ENCODE measurements at regions not wholly inside any gene's neighbourhood (a gene's known extent, or its start where the extent isn't known, plus 50 kb on each side); places are given as distances from the start of the nearest gene placed in this dataset.
A peak's percentile ranks its signal among the peaks of the same experiment; 100 is the strongest.

GRCh38 chr2:163456953-163457743, 278.7 kb downstream of the FIGN start:
- peak; percentile 14 for DNase-seq

DNA sequence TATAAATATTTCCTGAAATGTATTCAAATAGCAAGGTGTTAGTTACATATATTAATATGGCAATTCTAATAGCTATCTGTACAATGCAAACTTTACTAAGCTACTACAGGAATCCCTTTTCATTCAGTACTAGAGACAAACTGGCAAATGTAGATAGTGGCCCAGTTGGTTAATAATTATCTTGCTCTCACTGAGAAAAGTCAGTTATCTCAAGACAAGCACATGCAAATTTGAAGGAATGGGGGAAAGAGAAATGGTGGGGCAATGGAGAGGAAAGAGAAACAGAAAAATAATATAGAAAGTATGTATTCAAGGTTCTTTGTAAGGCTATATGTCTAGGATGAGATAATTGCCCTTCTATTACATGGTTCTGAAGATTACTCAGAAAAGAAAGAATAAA, 280.0 kb downstream of the FIGN start:
- DNase-seq = no peak

DNA sequence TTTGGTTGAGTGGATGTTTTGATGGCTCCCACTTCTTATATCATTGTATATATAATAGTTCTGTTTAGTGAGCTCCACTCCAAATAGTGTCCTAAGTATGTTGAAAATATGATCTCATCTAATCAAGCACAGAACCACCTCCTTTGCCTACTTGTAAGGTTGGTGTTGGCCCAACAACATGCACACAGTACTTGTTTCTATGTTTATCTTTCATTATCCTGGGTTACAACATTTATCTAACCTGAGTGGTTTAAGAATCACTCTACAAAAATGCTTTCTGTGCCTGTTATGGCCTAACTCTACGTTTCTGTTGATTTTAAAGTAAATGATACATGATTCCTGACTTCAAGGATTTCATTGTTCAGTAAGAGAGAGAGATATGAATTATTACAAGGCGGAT, 281.9 kb downstream of the FIGN start:
- no peak for DNase-seq

GRCh38 chr2:163441603-163442002, 294.2 kb downstream of the FIGN start:
- no peak for DNase-seq

DNA sequence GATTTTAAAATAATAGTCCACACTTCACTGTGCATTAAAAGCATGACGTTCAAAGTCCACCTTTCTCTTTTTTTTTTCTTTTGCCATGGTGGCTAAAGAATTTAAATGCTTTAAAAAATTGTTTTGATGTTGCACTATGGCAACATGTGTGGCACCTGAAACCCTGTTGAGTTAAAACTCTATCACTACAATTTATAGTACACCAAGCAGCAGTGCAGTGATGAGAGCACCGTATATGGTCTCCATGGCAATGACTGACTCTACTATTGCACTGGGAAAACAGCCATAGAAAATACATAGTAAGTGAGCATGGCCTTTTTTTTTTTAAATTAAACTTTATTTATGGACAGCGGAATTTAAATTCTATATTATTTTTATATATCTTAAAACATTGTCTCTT, 298.8 kb downstream of the FIGN start:
- no peak for DNase-seq

GRCh38 chr2:163428187-163428586, 307.6 kb downstream of the FIGN start:
- DNase-seq = no peak

GRCh38 chr2:163420604-163421003, 315.2 kb downstream of the FIGN start:
- no peak for DNase-seq

- DNase-seq = no peak
Observed at GRCh38 chr2:163419000-163419830, 316.6 kb downstream of the FIGN start.

- DNase-seq = no peak
Observed at GRCh38 chr2:163417596-163418337, 318.0 kb downstream of the FIGN start.

GRCh38 chr2:163414121-163414520, 321.7 kb downstream of the FIGN start:
- no peak for DNase-seq

GRCh38 chr2:163407296-163407695, 328.5 kb downstream of the FIGN start:
- no peak for DNase-seq

DNA sequence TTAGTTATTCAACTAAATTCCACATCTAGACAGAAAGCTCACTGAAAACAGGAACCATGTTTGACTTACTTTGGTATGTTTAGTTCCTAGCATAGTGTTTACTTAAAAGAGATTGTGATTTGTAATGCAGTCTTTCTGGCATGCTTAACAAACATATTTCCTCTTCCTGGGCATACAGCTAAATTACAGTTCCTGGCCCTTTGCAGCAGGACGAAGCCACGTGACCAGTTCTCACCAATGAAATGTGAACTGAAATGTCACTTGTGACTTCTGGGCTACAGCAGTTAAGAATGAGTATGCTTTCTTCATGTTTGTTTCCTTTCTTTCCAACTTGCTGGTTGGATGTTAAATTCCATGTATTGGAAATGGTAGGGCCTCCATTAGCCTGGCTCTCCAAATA, 330.5 kb downstream of the FIGN start:
- DNase-seq = no peak

GRCh38 chr2:163401481-163401880, 334.3 kb downstream of the FIGN start:
- DNase-seq = no peak

DNA sequence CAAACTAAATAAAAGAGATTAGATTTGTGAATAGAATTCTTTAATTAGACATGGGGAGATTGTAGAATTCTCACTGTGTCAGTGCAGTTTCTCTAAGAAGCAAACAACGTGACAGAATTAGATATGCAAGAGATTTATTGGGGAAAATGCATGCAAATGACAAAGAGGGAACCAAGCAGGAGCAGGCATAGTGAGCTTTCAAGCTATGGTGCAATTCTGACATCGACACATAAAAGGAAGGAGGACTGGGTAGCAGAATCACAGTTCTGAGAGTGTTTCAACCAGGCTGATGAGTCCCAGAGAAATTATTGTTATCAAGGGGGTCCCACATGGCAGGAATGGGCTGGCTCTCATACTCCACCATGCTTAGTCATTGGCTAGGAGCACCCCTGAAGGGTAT, 338.4 kb downstream of the FIGN start:
- DNase-seq = no peak

DNA sequence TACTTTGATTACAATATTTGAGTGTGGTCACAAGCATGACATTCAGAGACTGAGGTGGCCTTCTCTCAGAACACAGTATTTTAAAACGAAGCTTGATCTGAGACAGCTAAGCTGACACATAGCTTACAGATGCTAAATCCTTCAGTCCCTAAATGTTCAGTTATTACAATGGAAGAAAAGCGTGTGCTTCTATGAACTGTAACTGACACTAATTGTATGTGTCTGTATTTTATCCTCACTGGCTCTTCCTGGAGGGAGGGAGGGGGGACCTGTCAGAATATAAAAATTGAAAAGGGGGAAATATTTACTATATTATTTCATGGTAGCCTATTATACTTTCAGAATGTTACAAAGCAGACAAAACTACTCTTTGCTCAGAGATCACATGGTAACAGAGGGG, 340.2 kb downstream of the FIGN start:
- DNase-seq = peak; percentile 2

DNA sequence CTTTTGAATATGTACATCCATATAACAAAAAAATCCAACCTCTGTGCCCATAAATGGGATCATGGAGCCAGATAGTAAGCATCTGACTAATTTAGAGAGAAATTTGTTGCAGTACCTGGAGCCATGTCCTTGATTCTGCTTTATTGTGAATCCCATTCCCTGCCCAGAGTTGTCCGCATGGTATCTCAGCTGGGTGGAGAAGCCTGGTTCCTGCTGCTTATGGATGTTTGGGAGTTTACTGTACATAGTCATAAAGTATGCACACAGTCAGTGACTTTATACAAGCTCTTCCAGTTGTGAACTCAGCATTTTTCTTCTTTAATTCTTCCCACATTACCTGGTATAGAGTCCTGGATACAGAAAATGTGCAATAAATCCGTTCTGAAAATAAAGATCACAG, 346.0 kb downstream of the FIGN start:
- DNase-seq = no peak

GRCh38 chr2:163375472-163375871, 360.3 kb downstream of the FIGN start:
- DNase-seq = no peak

DNA sequence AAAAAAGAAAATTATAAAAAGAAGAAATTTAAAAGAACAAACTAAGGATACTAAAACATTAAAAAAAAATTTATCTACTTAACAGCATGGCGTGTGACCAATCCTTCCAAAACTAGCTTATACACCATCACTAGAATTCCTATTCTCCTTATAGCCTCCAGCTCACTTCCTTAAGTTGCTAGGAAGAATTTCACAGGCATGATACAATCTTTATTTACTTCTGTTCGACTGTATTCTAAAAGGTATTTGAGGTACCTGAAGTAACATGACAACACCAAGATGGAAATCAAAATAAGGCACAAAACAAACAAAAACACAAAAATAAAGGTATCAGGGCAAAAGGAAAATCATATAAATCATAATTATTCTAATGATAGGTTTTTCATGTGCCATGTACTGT, 360.7 kb downstream of the FIGN start:
- DNase-seq = no peak

GRCh38 chr2:163374282-163374681, 361.5 kb downstream of the FIGN start:
- DNase-seq = no peak

- no peak for DNase-seq
Observed at GRCh38 chr2:163373496-163373895, 362.3 kb downstream of the FIGN start.

GRCh38 chr2:163370169-163370886, 365.5 kb downstream of the FIGN start:
- no peak for DNase-seq

DNA sequence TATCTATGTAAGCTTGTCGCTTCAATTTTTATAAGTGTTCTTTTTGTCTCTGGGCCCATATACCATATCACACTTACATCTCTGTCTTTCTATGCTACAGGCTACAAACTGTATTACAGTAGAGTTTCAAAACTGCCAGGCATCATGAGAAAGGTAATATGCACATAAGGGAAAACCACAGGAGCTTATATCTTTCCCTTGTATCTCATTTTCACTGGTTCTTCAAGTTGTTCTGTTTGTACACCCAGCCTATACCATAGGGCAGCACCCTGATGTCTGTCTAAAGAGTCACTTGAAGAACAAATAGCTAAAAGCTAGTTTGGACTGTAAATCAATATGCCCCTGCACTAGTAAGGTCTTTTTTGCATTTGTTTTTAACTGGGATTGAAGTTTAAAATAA, 366.7 kb downstream of the FIGN start:
- no peak for DNase-seq

GRCh38 chr2:163368655-163369054, 367.2 kb downstream of the FIGN start:
- no peak for DNase-seq
